ENCODE measurements at regions not wholly inside any gene's neighbourhood (a gene's known extent, or its start where the extent isn't known, plus 50 kb on each side); places are given as distances from the start of the nearest gene placed in this dataset.

DNA sequence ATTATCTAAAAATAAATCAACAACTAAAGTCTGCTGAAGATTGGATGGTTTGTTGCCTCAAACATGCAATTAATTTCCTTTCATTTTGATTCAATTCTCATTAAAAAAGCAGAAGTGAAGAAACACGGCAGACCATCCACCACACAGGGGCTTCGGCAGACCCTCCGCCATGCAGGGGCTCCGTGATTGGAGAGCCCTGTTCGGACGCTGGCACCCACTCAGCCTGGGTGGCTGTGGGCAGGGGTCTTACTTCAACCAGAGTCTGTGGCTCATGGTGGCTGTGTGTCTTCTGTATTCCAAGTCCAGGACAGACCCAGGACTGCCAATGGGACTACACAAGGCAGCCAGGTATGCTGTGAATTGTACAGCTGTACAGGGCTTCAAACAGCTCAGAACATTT lies 86.9 kb upstream of the FRMD1 start:
- Histone ChIP-seq H2BK12ac (ENCODE audit: insufficient read length, low read depth, low read length) (no peak overlapping the region), H2BK15ac (ENCODE audit: low read depth, low read length) (no peak overlapping the region), H3K79me2 (ENCODE audit: insufficient read depth, low read length) (no peaks in the 10 kb centered on the region), H3K4me2 (ENCODE audit: insufficient read depth, insufficient read length, low read length) (no peak overlapping the region), H2BK5ac (ENCODE audit: insufficient read length, low read length) (no peak overlapping the region), H3K9me3 (ENCODE audit: control insufficient read depth, low read depth, low read length) (no peaks in the 10 kb centered on the region), H3K9ac (ENCODE audit: extremely low read depth, insufficient read length, low read length) (no peak overlapping the region), H3K56ac (ENCODE audit: insufficient read length, low read depth, low read length) (no peak overlapping the region), H3K4me1 (ENCODE audit: insufficient read depth, low read length) (no peaks in the 10 kb centered on the region), H3K27me3 (ENCODE audit: insufficient read depth, low read length) (no peaks in the 10 kb centered on the region), H3K14ac (ENCODE audit: insufficient read depth, low read length) (no peak overlapping the region), H3K27ac (ENCODE audit: insufficient read length, low read depth, low read length) (no peak overlapping the region), H3K79me1 (ENCODE audit: insufficient read depth, low read depth, low read length, poor library complexity, severe bottlenecking) (no peaks in the 10 kb centered on the region), H2BK20ac (ENCODE audit: low read depth, low read length, poor library complexity, severe bottlenecking) (no peak overlapping the region), H4K5ac (ENCODE audit: insufficient read length, low read depth, low read length) (no peak overlapping the region), H3K18ac (ENCODE audit: insufficient read length, low read depth, low read length) (no peak overlapping the region), H4K20me1 (ENCODE audit: control insufficient read depth, insufficient read depth, insufficient read length) (no peaks in the 10 kb centered on the region), H4K91ac (ENCODE audit: insufficient read length, low read depth, low read length) (no peak overlapping the region), H2AK5ac (ENCODE audit: insufficient read length, low read length) (no peak overlapping the region), H4K8ac (replicated peaks; ENCODE audit: insufficient read length, low read depth, low read length) (no peak overlapping the region), H3K23ac (ENCODE audit: insufficient read length, low read depth, low read length) (no peak overlapping the region), H2BK120ac (ENCODE audit: low read depth, low read length, poor library complexity, severe bottlenecking) (no peak overlapping the region), H2AFZ (ENCODE audit: low read length) (no peak overlapping the region), H3K23me2 (ENCODE audit: insufficient read length, low read depth, low read length, poor library complexity, severe bottlenecking) (no peaks in the 10 kb centered on the region), H3T11ph (ENCODE audit: low read length) (no peak overlapping the region), H3K4ac (ENCODE audit: low read depth, low read length) (no peak overlapping the region)
- TF ChIP-seq, protein P1, sequence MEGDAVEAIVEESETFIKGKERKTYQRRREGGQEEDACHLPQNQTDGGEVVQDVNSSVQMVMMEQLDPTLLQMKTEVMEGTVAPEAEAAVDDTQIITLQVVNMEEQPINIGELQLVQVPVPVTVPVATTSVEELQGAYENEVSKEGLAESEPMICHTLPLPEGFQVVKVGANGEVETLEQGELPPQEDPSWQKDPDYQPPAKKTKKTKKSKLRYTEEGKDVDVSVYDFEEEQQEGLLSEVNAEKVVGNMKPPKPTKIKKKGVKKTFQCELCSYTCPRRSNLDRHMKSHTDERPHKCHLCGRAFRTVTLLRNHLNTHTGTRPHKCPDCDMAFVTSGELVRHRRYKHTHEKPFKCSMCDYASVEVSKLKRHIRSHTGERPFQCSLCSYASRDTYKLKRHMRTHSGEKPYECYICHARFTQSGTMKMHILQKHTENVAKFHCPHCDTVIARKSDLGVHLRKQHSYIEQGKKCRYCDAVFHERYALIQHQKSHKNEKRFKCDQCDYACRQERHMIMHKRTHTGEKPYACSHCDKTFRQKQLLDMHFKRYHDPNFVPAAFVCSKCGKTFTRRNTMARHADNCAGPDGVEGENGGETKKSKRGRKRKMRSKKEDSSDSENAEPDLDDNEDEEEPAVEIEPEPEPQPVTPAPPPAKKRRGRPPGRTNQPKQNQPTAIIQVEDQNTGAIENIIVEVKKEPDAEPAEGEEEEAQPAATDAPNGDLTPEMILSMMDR (conservative IDR thresholded peaks at IDR 0.05), result no peak
- H3K27me3 Mint-ChIP-seq (ENCODE audit: low read depth), result peaks cover 2% of the 10 kb centered on the region; the same call in 1 of the 2 replicates
- no peak overlapping the region for H3K4me3 Mint-ChIP-seq
- no peak for DNase-seq
- no peak overlapping the region for H3K27ac Mint-ChIP-seq
- peaks cover 0 to 9% (median 0%) of the 10 kb centered on the region in 3 experiments; a peak in 4 of 7 replicates for H3K36me3 Mint-ChIP-seq (ENCODE audit: insufficient read depth in 1 of 3, low read depth in 3 of 3)
- H3K9me3 Mint-ChIP-seq, result peaks cover 0 to 8% of the 10 kb centered on the region in 2 experiments; a peak in 3 of 5 replicates
- no CpG with 5 or more reads among the region's 6 CpGs for WGBS (ENCODE audit: extremely low coverage, insufficient read length, low lambda C conversion rate)
- H3K4me1 Mint-ChIP-seq, result peaks cover 33 to 34% of the 10 kb centered on the region in 2 experiments
